Mucosa of stomach (tissue), 1 donor: ENCODE measurements at regions not wholly inside any gene's neighbourhood (a gene's known extent, or its start where the extent isn't known, plus 50 kb on each side); places are given as distances from the start of the nearest gene placed in this dataset.

Experiments used
- H3K27me3 ChIP-seq: one replicate; pipeline ENCODE4 v1.7.0; 2013; ENCODE audit warnings: mild to moderate bottlenecking, low read length; ENCODE audit not compliant: control insufficient read depth, insufficient read depth
- H3K36me3 ChIP-seq: one replicate; pipeline ENCODE4 v1.7.0; 2013; ENCODE audit warnings: low read length; ENCODE audit not compliant: control insufficient read depth, insufficient read depth
- H3K4me1 ChIP-seq: one replicate; pipeline ENCODE4 v1.7.0; 2013; ENCODE audit warnings: mild to moderate bottlenecking, low read length; ENCODE audit not compliant: control insufficient read depth, insufficient read depth
- H3K4me3 ChIP-seq: one replicate; pipeline ENCODE4 v1.7.0; 2013; ENCODE audit warnings: low read length
- H3K9ac ChIP-seq: one replicate; pipeline ENCODE4 v1.7.0; 2013; ENCODE audit warnings: mild to moderate bottlenecking, low read length, moderate library complexity
- H3K9me3 ChIP-seq: one replicate; pipeline ENCODE4 v1.7.0; 2013; ENCODE audit warnings: mild to moderate bottlenecking, low read length, moderate library complexity; ENCODE audit not compliant: control insufficient read depth
- donor health status: Pancreatic carcinoma.

DNA sequence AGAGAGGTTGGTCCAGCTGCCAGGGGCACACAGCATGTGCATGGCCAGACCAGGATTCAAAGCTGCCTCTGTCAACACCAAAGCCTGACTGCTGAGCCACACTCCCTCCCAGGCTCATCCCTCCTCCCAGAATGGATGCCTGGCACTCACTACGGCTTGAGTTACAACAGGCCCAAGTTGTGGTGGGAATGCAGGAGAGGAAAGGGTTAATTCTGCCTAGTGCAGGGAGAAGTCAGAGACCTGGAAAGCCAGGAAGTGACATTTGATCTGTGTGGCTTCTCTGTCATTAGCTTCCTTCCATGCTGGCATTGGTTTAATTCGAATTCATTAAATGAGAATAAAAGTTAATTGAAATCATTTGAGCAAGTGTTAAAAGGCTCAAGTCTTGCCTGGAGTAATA, 150.0 kb downstream of the NSG2 start:
- H3K9ac ChIP-seq = no peak overlapping the region
- H3K27me3 ChIP-seq = no peaks in the 10 kb centered on the region

DNA sequence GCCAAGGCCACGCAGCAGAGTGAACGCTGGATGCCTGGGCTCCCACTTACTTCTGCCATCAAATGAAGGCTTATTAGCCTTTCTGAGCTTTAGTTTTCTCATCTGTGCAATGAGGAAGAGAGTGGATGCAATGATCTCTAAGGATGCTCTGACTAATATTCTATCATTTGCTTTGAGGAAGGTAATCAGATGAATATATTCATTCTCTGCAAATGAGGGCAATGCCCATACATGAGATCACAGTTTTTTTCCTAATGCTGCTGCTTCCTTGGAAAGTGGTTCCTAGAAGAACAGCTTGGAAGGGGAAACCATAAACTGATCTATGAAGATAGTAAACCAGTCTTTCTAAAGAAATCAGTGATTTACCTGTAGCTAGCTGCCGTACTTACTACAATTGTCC, 152.4 kb downstream of the NSG2 start:
- no peaks in the 10 kb centered on the region for H3K9me3 ChIP-seq
- H3K4me1 ChIP-seq = no peaks in the 10 kb centered on the region
- no peak overlapping the region for H3K4me3 ChIP-seq
- H3K9ac ChIP-seq = no peak overlapping the region
- no peaks in the 10 kb centered on the region for H3K36me3 ChIP-seq
- H3K27me3 ChIP-seq = no peaks in the 10 kb centered on the region

More for the DNA sequence above, 150.0 kb downstream of the NSG2 start:
- no peaks in the 10 kb centered on the region for H3K9me3 ChIP-seq
- no peak overlapping the region for H3K4me3 ChIP-seq
- no peaks in the 10 kb centered on the region for H3K36me3 ChIP-seq
- H3K4me1 ChIP-seq = no peaks in the 10 kb centered on the region

DNA sequence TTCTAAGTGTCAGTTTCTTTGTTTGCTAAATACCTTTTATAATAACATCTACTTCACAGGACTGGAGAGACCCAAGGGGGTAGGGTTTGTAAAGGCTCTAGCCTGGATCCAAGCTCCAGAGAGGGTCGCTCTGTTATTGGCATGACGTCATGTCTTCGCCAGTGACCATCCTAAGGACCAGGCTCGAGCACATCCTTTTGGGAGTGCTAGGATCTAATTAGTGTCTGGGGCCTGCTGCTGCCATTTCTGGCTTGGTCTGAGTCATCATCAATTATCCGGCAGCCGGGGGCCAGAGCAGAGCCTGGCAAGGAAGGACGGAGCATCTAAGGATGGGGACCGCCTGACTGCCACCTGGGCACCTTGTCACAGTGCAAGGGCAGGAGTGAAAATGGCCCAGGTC, 153.0 kb downstream of the NSG2 start:
- Histone ChIP-seq H3K4me1 (no peaks in the 10 kb centered on the region), H3K27me3 (no peaks in the 10 kb centered on the region), H3K9me3 (no peaks in the 10 kb centered on the region), H3K4me3 (no peak overlapping the region), H3K9ac (no peak overlapping the region), H3K36me3 (no peaks in the 10 kb centered on the region)

DNA sequence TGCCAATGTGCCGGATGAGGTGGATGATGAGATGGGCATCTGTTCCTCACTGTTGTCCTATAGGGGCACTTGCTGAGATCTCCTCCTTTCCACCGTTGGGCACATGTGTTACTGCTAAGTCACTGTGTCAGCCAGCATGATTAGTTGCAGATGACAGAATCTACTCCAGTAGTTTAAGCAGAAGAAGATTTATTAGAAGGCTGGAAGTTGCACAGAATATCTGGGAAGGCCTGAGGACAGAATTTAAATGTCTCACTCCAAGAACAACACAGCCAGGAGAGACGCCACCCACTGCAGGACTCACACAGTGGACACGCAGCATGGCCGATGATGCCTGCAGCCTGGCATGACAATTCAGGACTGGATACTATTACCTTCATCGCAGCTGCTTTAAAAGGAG, 157.5 kb downstream of the NSG2 start:
- Histone ChIP-seq H3K36me3 (no peaks in the 10 kb centered on the region), H3K4me1 (no peaks in the 10 kb centered on the region), H3K27me3 (no peaks in the 10 kb centered on the region), H3K9ac (no peak overlapping the region), H3K4me3 (no peak overlapping the region), H3K9me3 (no peaks in the 10 kb centered on the region)

DNA sequence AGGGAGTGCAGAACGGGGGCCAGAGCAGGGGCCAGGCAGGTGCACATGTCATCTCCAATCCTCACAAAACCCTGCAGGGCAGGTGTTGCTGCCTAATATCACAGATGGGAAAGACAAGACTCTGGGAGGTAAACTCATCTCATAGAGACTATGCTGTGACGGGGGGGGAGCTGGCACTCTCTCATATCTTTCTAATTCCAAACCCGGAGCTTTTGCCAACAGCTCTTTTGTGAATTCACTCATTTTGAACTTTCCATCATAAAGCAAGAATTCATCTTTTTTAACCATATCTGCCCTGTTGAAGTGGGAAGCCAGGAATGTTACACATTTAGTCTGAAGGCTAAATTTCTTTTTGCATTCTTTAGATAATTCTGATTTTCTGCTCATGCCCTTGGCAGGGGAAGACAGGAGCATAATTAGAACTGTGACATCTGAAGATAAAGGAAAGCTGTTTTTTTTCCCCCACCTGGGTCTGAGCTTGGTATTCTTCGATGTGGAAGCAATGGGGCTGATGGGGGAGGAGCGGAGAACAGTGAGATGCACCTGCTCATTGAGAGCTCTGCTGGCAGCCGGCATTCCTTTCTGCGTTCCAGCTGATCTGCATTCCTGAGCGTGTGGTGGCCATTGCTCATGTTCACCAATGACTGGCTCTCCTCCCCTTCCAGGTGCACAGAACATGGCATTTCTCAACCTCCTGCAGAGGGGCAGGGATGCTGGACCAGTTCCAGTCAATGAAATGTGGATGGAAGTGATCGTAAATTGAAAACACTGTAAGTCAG, 159.2 kb downstream of the NSG2 start:
- no peak overlapping the region for H3K4me3 ChIP-seq
- no peaks in the 10 kb centered on the region for H3K27me3 ChIP-seq
- H3K36me3 ChIP-seq = no peaks in the 10 kb centered on the region
- no peaks in the 10 kb centered on the region for H3K9me3 ChIP-seq
- no peaks in the 10 kb centered on the region for H3K4me1 ChIP-seq
- no peak overlapping the region for H3K9ac ChIP-seq

DNA sequence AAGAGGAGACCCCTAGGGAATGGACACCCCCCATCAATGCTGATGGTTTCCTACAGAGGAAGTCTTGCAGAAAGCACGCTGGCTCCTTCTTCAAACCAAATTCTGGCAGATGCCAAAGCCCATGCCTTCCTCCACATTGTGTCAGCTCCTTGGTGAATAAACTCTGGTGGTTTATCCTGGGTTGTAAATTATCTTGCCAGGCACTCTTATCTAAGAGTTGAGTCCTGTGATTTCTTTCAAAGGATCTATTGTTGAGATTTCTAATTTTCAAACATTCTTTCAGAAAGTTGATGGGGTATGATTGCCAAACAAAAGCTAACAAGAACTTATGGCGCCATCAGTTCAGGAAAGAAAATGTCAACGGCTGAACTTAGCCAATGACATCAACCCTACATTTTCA, 160.4 kb downstream of the NSG2 start:
- Histone ChIP-seq H3K9me3 (no peaks in the 10 kb centered on the region), H3K4me1 (no peaks in the 10 kb centered on the region), H3K4me3 (no peak overlapping the region), H3K36me3 (no peaks in the 10 kb centered on the region), H3K9ac (no peak overlapping the region), H3K27me3 (no peaks in the 10 kb centered on the region)

DNA sequence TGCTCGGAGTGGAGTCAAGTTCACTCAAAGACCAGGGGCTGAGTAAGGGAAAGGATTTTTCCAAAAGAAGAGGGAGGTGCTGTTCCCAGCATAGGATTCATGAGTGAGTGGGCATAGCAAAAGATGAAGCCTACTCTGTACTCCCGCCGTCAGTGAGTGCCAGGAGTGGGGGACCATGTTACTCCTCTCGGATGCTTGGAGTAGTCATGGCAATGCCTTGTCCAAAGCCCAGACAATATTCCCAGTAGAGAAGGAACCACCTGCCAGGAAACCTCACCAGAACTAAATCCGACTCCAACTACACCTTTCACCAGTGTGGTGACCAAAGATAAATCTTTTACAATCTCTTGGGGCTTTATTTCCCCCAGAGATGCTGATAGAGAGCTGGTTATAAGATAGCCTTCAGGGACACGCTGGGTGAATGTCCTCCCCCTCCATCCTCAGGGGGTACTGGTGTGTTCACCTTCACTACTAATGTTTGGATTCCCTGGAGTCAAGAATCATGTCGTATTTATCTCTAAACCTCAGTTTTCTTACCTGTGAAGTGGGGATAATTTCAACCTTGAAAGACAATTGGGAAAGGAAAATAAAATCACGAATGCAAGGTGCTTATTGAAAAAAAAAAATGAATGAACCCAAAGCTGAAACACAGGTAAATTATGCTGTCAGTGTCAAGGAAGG, 165.2 kb downstream of the NSG2 start:
- Histone ChIP-seq H3K9ac (no peak overlapping the region), H3K4me1 (no peaks in the 10 kb centered on the region), H3K27me3 (peaks cover 11% of the 10 kb centered on the region), H3K36me3 (no peaks in the 10 kb centered on the region), H3K4me3 (no peak overlapping the region), H3K9me3 (no peaks in the 10 kb centered on the region)

DNA sequence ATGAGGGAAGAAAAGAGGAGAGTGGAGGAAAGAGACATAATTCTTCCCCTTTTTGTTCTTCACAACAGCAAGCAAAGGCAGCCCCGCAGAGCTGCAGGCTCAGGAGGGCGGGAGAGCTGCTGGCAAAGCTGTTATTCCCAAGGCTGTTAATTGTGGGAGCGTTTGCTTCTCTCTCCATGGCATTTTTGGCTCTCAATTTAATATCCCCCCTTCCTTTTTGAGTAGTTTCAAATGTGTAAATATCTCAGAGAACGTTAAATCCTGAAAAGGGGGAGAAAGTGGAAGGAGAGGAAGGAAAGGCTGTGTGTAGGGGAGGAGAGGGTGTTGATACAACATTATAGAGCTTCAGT, 165.7 kb downstream of the NSG2 start:
- H3K9me3 ChIP-seq = no peaks in the 10 kb centered on the region
- no peak overlapping the region for H3K4me3 ChIP-seq
- H3K9ac ChIP-seq = no peak overlapping the region
- no peaks in the 10 kb centered on the region for H3K4me1 ChIP-seq
- H3K36me3 ChIP-seq = no peaks in the 10 kb centered on the region
- H3K27me3 ChIP-seq = peaks cover 11% of the 10 kb centered on the region

DNA sequence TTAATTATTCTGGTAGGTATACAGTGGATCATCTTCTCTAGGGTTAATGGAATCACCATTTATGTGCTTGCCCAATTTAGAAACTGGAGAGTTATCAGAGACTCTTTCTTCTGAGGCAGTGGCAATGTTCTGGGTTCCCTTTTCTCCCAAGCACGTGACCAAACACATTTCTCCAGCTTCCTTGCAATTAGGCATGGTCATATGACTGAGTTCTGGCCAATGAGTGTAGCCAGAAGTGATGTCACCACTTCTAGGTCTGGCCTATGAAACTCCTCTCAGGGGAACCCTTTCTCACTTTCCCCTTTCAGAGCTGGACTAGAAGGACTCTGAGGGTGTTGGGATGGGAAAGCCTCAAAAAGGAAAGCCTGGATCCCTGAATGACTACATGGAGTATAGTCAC, 172.0 kb downstream of the NSG2 start:
- H3K4me1 ChIP-seq = no peaks in the 10 kb centered on the region
- no peak overlapping the region for H3K4me3 ChIP-seq
- no peaks in the 10 kb centered on the region for H3K36me3 ChIP-seq

DNA sequence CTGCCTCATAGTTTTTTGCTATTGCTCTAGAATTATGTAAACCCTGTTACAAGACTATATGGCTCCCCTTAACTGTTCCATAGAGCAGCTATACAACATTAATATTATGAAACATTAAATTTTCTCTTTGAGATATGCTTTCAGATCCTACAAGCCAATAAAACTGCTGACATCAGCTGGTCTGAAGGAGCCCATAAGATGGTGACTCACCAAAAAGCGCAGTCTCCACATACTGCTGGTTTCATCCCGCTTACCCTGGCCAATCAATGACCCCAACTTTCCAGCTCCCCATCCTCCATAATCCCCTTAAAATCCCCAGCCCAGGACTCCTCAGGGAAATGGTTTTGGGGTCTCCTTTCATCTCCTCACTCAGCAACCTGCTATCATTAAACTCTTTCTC, 172.7 kb downstream of the NSG2 start:
- Histone ChIP-seq H3K4me1 (no peaks in the 10 kb centered on the region), H3K9ac (no peak overlapping the region), H3K36me3 (no peaks in the 10 kb centered on the region), H3K9me3 (no peaks in the 10 kb centered on the region), H3K4me3 (no peak overlapping the region), H3K27me3 (peaks cover 7% of the 10 kb centered on the region)

More for the DNA sequence above, 172.0 kb downstream of the NSG2 start:
- no peaks in the 10 kb centered on the region for H3K9me3 ChIP-seq
- H3K27me3 ChIP-seq = peaks cover 8% of the 10 kb centered on the region
- no peak overlapping the region for H3K9ac ChIP-seq

DNA sequence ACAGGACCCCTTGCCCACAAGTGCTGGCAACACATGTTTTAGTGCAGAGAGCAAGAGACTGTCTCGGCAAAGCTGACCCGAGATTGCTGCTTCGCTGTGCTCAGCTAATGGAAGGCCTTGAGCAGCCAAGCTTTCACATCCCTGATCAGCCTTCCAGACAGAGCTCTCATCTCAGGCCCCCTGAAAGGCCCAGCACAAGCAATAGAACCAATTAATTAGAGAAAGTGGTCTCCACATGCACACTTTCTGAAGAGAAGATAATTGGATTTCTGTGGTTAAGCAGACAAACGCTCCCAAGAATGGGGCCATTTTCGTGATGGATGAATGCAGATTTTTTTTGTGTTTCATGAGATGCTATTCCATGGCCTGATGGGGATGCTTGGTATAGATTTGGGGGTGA, 174.9 kb downstream of the NSG2 start:
- H3K4me1 ChIP-seq = no peaks in the 10 kb centered on the region
- H3K36me3 ChIP-seq = no peaks in the 10 kb centered on the region
- no peaks in the 10 kb centered on the region for H3K9me3 ChIP-seq
- no peak overlapping the region for H3K4me3 ChIP-seq
- no peaks in the 10 kb centered on the region for H3K27me3 ChIP-seq
- no peak overlapping the region for H3K9ac ChIP-seq

DNA sequence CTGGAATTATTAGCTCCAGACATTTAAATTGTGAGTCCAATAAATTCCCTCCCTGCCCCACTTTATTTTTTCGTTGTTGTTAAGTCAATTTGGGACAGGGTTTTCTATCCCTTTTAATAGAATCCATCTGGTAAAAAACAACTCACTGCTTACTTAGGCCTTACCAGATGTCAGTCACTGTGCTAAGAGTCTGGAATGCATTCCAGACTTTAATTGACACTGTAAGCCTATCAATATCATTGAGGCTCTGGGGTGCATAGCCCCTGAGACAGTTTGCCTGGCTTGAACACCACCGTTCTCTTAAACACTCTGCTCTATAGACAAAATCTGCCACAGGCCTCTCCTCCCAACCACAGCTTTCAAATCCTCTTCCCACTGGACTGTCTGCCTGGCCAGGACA, 175.9 kb downstream of the NSG2 start:
- Histone ChIP-seq H3K9me3 (no peaks in the 10 kb centered on the region), H3K4me3 (no peak overlapping the region), H3K27me3 (no peaks in the 10 kb centered on the region), H3K4me1 (no peaks in the 10 kb centered on the region), H3K9ac (no peak overlapping the region), H3K36me3 (no peaks in the 10 kb centered on the region)
